Omental fat pad (tissue), 3 donors: ENCODE measurements at regions not wholly inside any gene's neighbourhood (a gene's known extent, or its start where the extent isn't known, plus 50 kb on each side); places are given as distances from the start of the nearest gene placed in this dataset.

Experiments
- ATAC-seq: fragments of 150-250 bp; one replicate; pipeline ENCODE4 v1.9.1; 2016; ENCODE audit warnings: mild to moderate bottlenecking, moderate library complexity; ENCODE audit not compliant: low FRiP score
- DNase-seq: peaks from one replicate; pipeline ENCODE4 v3.0.0-alpha.2; 2019; ENCODE audit warnings: low spot score
- CTCF ChIP-seq, 3 donors: fragments of 450-650 bp; IDR thresholded peaks; one replicate each; pipeline ENCODE4 v1.5.1; 2016 to 2017; ENCODE audit warnings: antibody characterized with exemption in 3 of 3, mild to moderate bottlenecking in 3 of 3, moderate library complexity in 2 of 3

GRCh38 chr3:29140666-29141065, 140.2 kb upstream of the RBMS3 start:
- ATAC-seq (no peak), DNase-seq (no peak)
- no peak for TF ChIP-seq CTCF (IDR thresholded peaks at IDR 0.05)

GRCh38 chr3:29141197-29141917, 139.5 kb upstream of the RBMS3 start:
- ATAC-seq (no peak), DNase-seq (no peak)
- TF ChIP-seq CTCF (IDR thresholded peaks at IDR 0.05), result no peak

GRCh38 chr3:29141918-29142275, 139.0 kb upstream of the RBMS3 start:
- DNase-seq (no peak), ATAC-seq (no peak)
- no peak for TF ChIP-seq CTCF (IDR thresholded peaks at IDR 0.05)

- ATAC-seq, result no peak
- DNase-seq, result no peak
- no peak for TF ChIP-seq CTCF (IDR thresholded peaks at IDR 0.05)
Observed at GRCh38 chr3:29143151-29143550, 137.7 kb upstream of the RBMS3 start.

- DNase-seq (no peak), ATAC-seq (no peak)
- no peak for TF ChIP-seq CTCF (IDR thresholded peaks at IDR 0.05)
Observed at GRCh38 chr3:29144361-29144760, 136.5 kb upstream of the RBMS3 start.

GRCh38 chr3:29144807-29145206, 136.1 kb upstream of the RBMS3 start:
- DNase-seq, result no peak
- peak; percentile 76 for ATAC-seq
- TF ChIP-seq CTCF (IDR thresholded peaks at IDR 0.05), result no peak

GRCh38 chr3:29145360-29145759, 135.5 kb upstream of the RBMS3 start:
- ATAC-seq (no peak), DNase-seq (no peak)
- no peak for TF ChIP-seq CTCF (IDR thresholded peaks at IDR 0.05)
